H1 (cell line): ENCODE measurements at regions not wholly inside any gene's neighbourhood (a gene's known extent, or its start where the extent isn't known, plus 50 kb on each side); places are given as distances from the start of the nearest gene placed in this dataset.

Experiments used
- CTCF ChIA-PET: fragments of 300-600 bp; sonication (Branson Sonifier 250); formaldehyde crosslinking; loops from one replicate; lab custom pipeline; 2021; ENCODE audit not compliant: partially characterized antibody; lab: Charles Lee
- POLR2A ChIA-PET: fragments of 300-600 bp; sonication (Branson Sonifier 250); formaldehyde crosslinking; loops from one replicate; lab custom pipeline; 2021; ENCODE audit warnings: inconsistent platforms; ENCODE audit not compliant: partially characterized antibody; lab: Charles Lee
- DNase-seq, 2 experiments: peaks; one replicate each; pipeline versions ENCODE4 v3.0.0 to v3.0.0-alpha.2; 2010 to 2022; ENCODE audit warnings: low spot score in 2 of 2, low read depth in 1 of 2, mixed read lengths in 1 of 2
- FAIRE-seq: peaks from 2 replicates; lab custom pipeline; 2011; peaks lifted over from hg19 to GRCh38; lab: Jason Lieb, UNC
- H2AFZ ChIP-seq: 2 replicates; pipeline ENCODE4 v1.8.1; 2012; ENCODE audit warnings: low read length, inconsistent platforms
- H2AK5ac ChIP-seq: 2 replicates; pipeline ENCODE4 v1.6.1; 2013; ENCODE audit warnings: low read depth, low read length
- H2BK120ac ChIP-seq: replicated peaks from 2 replicates; pipeline ENCODE3; 2013; ENCODE audit warnings: low read depth, low read length, inconsistent platforms
- H2BK12ac ChIP-seq: 2 replicates; pipeline ENCODE4 v1.6.1; 2013; ENCODE audit warnings: low read depth, low read length
- H2BK15ac ChIP-seq: 2 replicates; pipeline ENCODE4 v1.6.1; 2013; ENCODE audit warnings: low read length
- H2BK20ac ChIP-seq: 2 replicates; pipeline ENCODE4 v1.6.1; 2013; ENCODE audit warnings: low read length
- H2BK5ac ChIP-seq: 2 replicates; pipeline ENCODE4 v1.6.1; 2013; ENCODE audit warnings: low read depth, low read length
- H3K14ac ChIP-seq: 2 replicates; pipeline ENCODE4 v1.6.1; 2013; ENCODE audit warnings: inconsistent platforms; ENCODE audit not compliant: insufficient read length
- H3K18ac ChIP-seq: 2 replicates; pipeline ENCODE4 v1.6.1; 2013; ENCODE audit warnings: low read length; ENCODE audit errors: extremely low read depth
- H3K23ac ChIP-seq: 2 replicates; pipeline ENCODE4 v1.6.1; 2013; ENCODE audit warnings: inconsistent platforms; ENCODE audit not compliant: insufficient read length
- H3K23me2 ChIP-seq: 2 replicates; pipeline ENCODE4 v1.6.1; 2013; ENCODE audit warnings: low read depth, low read length
- H3K27ac ChIP-seq: 2 replicates; pipeline ENCODE4 v1.6.1; 2011; ENCODE audit warnings: low read depth, low read length, inconsistent platforms
- H3K27me3 ChIP-seq, 4 experiments: replicated peaks in 1 of 4; 1 replicate in 1 of 4; 2 replicates in 3 of 4; pipeline versions ENCODE4 v1.6.1 to v1.8.1; 2011 to 2013; ENCODE audit warnings: low read length in 3 of 4, mild to moderate bottlenecking in 3 of 4, inconsistent platforms in 2 of 4, mixed read lengths in 2 of 4, moderate library complexity in 1 of 4; ENCODE audit not compliant: control insufficient read depth in 3 of 4, insufficient read depth in 3 of 4; ENCODE audit errors: extremely low read depth in 1 of 4
- H3K36me3 ChIP-seq, 4 experiments: 2 replicates each; pipeline versions ENCODE4 v1.6.1 to v1.8.1; 2011 to 2013; ENCODE audit warnings: mild to moderate bottlenecking in 4 of 4, low read length in 3 of 4, moderate library complexity in 2 of 4, control low read depth in 1 of 4, inconsistent platforms in 1 of 4; ENCODE audit not compliant: insufficient read depth in 4 of 4, control insufficient read depth in 2 of 4
- H3K4ac ChIP-seq: replicated peaks from 2 replicates; pipeline ENCODE3; 2013; ENCODE audit warnings: low read length, low read depth, mixed read lengths, inconsistent platforms; ENCODE audit not compliant: insufficient read length
- H3K4me1 ChIP-seq, 4 experiments: replicated peaks in 1 of 4; 1 replicate in 1 of 4; 2 replicates in 3 of 4; pipeline versions ENCODE4 v1.6.1 to v1.8.1; 2011 to 2013; ENCODE audit warnings: low read length in 3 of 4, inconsistent platforms in 2 of 4, mixed read lengths in 1 of 4; ENCODE audit not compliant: insufficient read depth in 4 of 4, control insufficient read depth in 3 of 4
- H3K4me2 ChIP-seq, 2 experiments: 2 replicates each; pipeline versions ENCODE4 v1.6.1 to v1.8.1; 2011 to 2013; ENCODE audit warnings: low read depth in 2 of 2, low read length in 2 of 2, control low read depth in 1 of 2, inconsistent platforms in 1 of 2, mild to moderate bottlenecking in 1 of 2; ENCODE audit not compliant: insufficient read depth in 1 of 2
- H3K4me3 ChIP-seq, 4 experiments: fragments of 200-600, 300-600 bp in 1 of 4; sonication (generic), shearing (Covaris generic), sonication (Bioruptor Twin) in 1 of 4; 2 replicates each; pipeline versions ENCODE4 v1.5.1 to v1.8.1; 2011 to 2016; ENCODE audit warnings: low read length in 4 of 4, low read depth in 3 of 4, control low read depth in 2 of 4, inconsistent platforms in 2 of 4, mild to moderate bottlenecking in 2 of 4, mixed read lengths in 1 of 4, moderate library complexity in 1 of 4; ENCODE audit not compliant: insufficient read depth in 2 of 4; ENCODE audit errors: extremely low read depth in 1 of 4
- H3K56ac ChIP-seq: replicated peaks from 2 replicates; pipeline ENCODE3; 2013; ENCODE audit warnings: low read depth, mild to moderate bottlenecking, mixed read lengths, low read length, inconsistent platforms; ENCODE audit not compliant: insufficient read length
- H3K79me1 ChIP-seq: 2 replicates; pipeline ENCODE4 v1.6.1; 2013; ENCODE audit warnings: low read depth, low read length, control low read depth
- H3K79me2 ChIP-seq, 2 experiments: 2 replicates each; pipeline versions ENCODE4 v1.6.1 to v1.8.1; 2012 to 2013; ENCODE audit warnings: low read length in 2 of 2, mild to moderate bottlenecking in 2 of 2, inconsistent platforms in 1 of 2; ENCODE audit not compliant: insufficient read depth in 2 of 2, control insufficient read depth in 1 of 2
- H3K9ac ChIP-seq, 4 experiments: replicated peaks in 1 of 4; 1 replicate in 1 of 4; 2 replicates in 3 of 4; pipeline versions ENCODE4 v1.6.1 to v1.8.1; 2011 to 2013; ENCODE audit warnings: low read depth in 3 of 4, low read length in 3 of 4, control low read depth in 2 of 4, mild to moderate bottlenecking in 2 of 4, moderate library complexity in 2 of 4, inconsistent platforms in 1 of 4; ENCODE audit errors: extremely low read depth in 1 of 4
- H3K9me3 ChIP-seq, 2 experiments: 2 replicates each; pipeline versions ENCODE4 v1.6.1 to v1.8.1; 2012 to 2013; ENCODE audit warnings: mild to moderate bottlenecking in 2 of 2, moderate library complexity in 2 of 2, control low read depth in 1 of 2, inconsistent platforms in 1 of 2, low read depth in 1 of 2, low read length in 1 of 2, mixed read lengths in 1 of 2; ENCODE audit not compliant: insufficient read depth in 2 of 2
- H4K20me1 ChIP-seq, 2 experiments: replicated peaks in 1 of 2; 2 replicates each; pipeline versions ENCODE3 to v1.8.1; 2011 to 2013; ENCODE audit warnings: inconsistent platforms in 2 of 2, low read length in 2 of 2, mild to moderate bottlenecking in 1 of 2; ENCODE audit not compliant: insufficient read depth in 2 of 2, control insufficient read depth in 1 of 2
- H4K5ac ChIP-seq: 2 replicates; pipeline ENCODE4 v1.6.1; 2013; ENCODE audit warnings: low read length, low read depth, mixed read lengths, inconsistent platforms; ENCODE audit not compliant: insufficient read length
- H4K8ac ChIP-seq: 2 replicates; pipeline ENCODE4 v1.8.0; 2013; ENCODE audit warnings: mild to moderate bottlenecking, moderate library complexity, low read length, inconsistent platforms; ENCODE audit not compliant: insufficient read depth; ENCODE audit errors: extremely low read depth
- H4K91ac ChIP-seq: replicated peaks from 2 replicates; pipeline ENCODE3; 2013; ENCODE audit warnings: low read length, mixed read lengths, inconsistent platforms; ENCODE audit not compliant: insufficient read length
- BCL11A ChIP-seq, 2 experiments: IDR thresholded peaks; one replicate each; pipeline ENCODE4 v1.6.1; 2011; ENCODE audit warnings: low read depth in 2 of 2, low read length in 2 of 2, mild to moderate bottlenecking in 2 of 2
- CBX8 ChIP-seq: fragments of 300-800, 300-1000 bp; sonication (generic); IDR thresholded peaks from 2 replicates; pipeline ENCODE4 v1.7.1; 2016; ENCODE audit warnings: low read depth, low read length, borderline replicate concordance
- CHD1 ChIP-seq: IDR thresholded peaks from 2 replicates; pipeline ENCODE4 v1.6.1; 2012; ENCODE audit warnings: low read depth, low read length, improper control_type of control experiment
- FOSL1 ChIP-seq: IDR thresholded peaks from 2 replicates; pipeline ENCODE4 v1.6.1; 2011; ENCODE audit warnings: mild to moderate bottlenecking, low read depth, low read length, moderate library complexity; ENCODE audit not compliant: insufficient read depth
- GTF2F1 ChIP-seq: IDR thresholded peaks from 2 replicates; pipeline ENCODE4 v1.6.1; 2012; ENCODE audit warnings: low read depth, low read length, improper control_type of control experiment, borderline replicate concordance
- JUND ChIP-seq: IDR thresholded peaks from 2 replicates; pipeline ENCODE4 v1.6.1; 2011; ENCODE audit warnings: mild to moderate bottlenecking, improper control_type of control experiment, low read length
- MAFK ChIP-seq: IDR thresholded peaks from 2 replicates; pipeline ENCODE4 v1.6.1; 2012; ENCODE audit warnings: low read depth, mild to moderate bottlenecking, improper control_type of control experiment, low read length
- SAP30 ChIP-seq: fragments of 300-600 bp; sonication (generic); IDR thresholded peaks from 2 replicates; pipeline ENCODE4 v1.7.1; 2012; ENCODE audit warnings: low read length, moderate library complexity, mild to moderate bottlenecking, inconsistent platforms; ENCODE audit not compliant: insufficient read depth, insufficient replicate concordance
- SIRT6 ChIP-seq: IDR thresholded peaks from one replicate; pipeline ENCODE4 v1.7.1; 2012; ENCODE audit warnings: low read length, inconsistent platforms
- USF2 ChIP-seq: IDR thresholded peaks from 2 replicates; pipeline ENCODE4 v1.6.1; 2011; ENCODE audit warnings: low read length, improper control_type of control experiment
- WGBS, 2 experiments: shearing (Covaris generic) in 1 of 2; methylation state at CpG; one replicate each; pipeline versions ENCODE4 v1.1.6 to v1.1.7; 2013 to 2015; ENCODE audit warnings: low lambda C conversion rate in 2 of 2, mixed read lengths in 2 of 2, inconsistent platforms in 1 of 2, low coverage in 1 of 2, missing lambda C conversion rate in 1 of 2; ENCODE audit not compliant: insufficient replicate concordance in 2 of 2, insufficient coverage in 1 of 2, insufficient read length in 1 of 2; ENCODE audit errors: extremely low coverage in 1 of 2, missing lambda C conversion rate in 1 of 2; 5-methylcytosine and 5-hydroxymethylcytosine counted together

- Histone ChIP-seq H2BK20ac (no peak overlapping the region), H3K23me2 (no peaks in the 10 kb centered on the region), H4K20me1 (peaks cover 0 to 2% of the 10 kb centered on the region in 2 experiments), H3K4me2 (no peak overlapping the region), H3K27me3 (no peaks in the 10 kb centered on the region), H3K79me1 (no peaks in the 10 kb centered on the region), H2BK15ac (no peak overlapping the region), H3K23ac (no peak overlapping the region), H2BK5ac (no peak overlapping the region), H4K91ac (no peak overlapping the region), H2BK120ac (no peak overlapping the region), H4K8ac (0 out of 2 replicates have a peak overlapping the region, but pooled peaks have one; percentile 51), H3K36me3 (no peaks in the 10 kb centered on the region), H3K18ac (no peak overlapping the region), H2BK12ac (no peak overlapping the region), H2AK5ac (no peak overlapping the region), H3K27ac (no peak overlapping the region), H3K4ac (no peak overlapping the region), H4K5ac (no peak overlapping the region), H3K9ac (no peak overlapping the region), H3K4me3 (no peak overlapping the region), H3K9me3 (no peaks in the 10 kb centered on the region; a peak in 1 of 4 replicates), H3K14ac (no peak overlapping the region), H3K4me1 (peaks cover 0 to 2% (median 0%) of the 10 kb centered on the region in 4 experiments; a peak in 2 of 7 replicates), H3K79me2 (no peaks in the 10 kb centered on the region), H3K56ac (no peak overlapping the region), H2AFZ (no peak overlapping the region)
- no peak for DNase-seq
- FAIRE-seq, result no peak
- ChIA-PET POLR2A (no interaction called here), CTCF (interaction anchor here (0.6 to 1.4 kb wide), 3 partner anchors 84 to 401 kb away, joined by 3 to 5 read pairs (median 4); no protein-coding TSS in a partner anchor)
- WGBS, 2 experiments, result 94% methylated on average over 19 of the region's 25 CpGs; no CpG with 5 or more reads in 1 of the 2 experiments
- TF ChIP-seq SIRT6 (no peak), SAP30 (no peak), CBX8 (no peak), BCL11A (IDR thresholded peaks at IDR 0.05; ENCODE audit: low read depth in 2 of 2, low read length in 2 of 2) (no peak), USF2 (no peak), MAFK (no peak), GTF2F1 (no peak), CHD1 (no peak), FOSL1 (no peak), JUND (no peak)
These were observed 169.4 kb downstream of the KIF26A start for GRCh38 chr14:104307627-104308401.
